Fibroblast of the aortic adventitia (primary cell): ENCODE measurements at regions not wholly inside any gene's neighbourhood (a gene's known extent, or its start where the extent isn't known, plus 50 kb on each side); places are given as distances from the start of the nearest gene placed in this dataset.

ENCODE experiments used
- DNase-seq: peaks from one replicate; pipeline ENCODE4 v3.0.0-alpha.2; 2010; ENCODE audit warnings: low read depth
- H3K4me3 ChIP-seq: 2 replicates; pipeline ENCODE4 v1.5.1; 2011; ENCODE audit warnings: low read depth, mild to moderate bottlenecking, control low read depth, low read length, moderate library complexity
- CTCF ChIP-seq: IDR thresholded peaks from 2 replicates; pipeline ENCODE4 v1.5.1; 2011; ENCODE audit warnings: mild to moderate bottlenecking, low read length, control low read depth, inconsistent platforms; ENCODE audit not compliant: insufficient read depth

- no peak for DNase-seq
Measured at GRCh38 chr1:42057800-42058199, 95.4 kb upstream of the GUCA2B start.

GRCh38 chr1:42056460-42056859, 96.8 kb upstream of the GUCA2B start:
- TF ChIP-seq CTCF, result no peak
- no peak overlapping the region for H3K4me3 ChIP-seq
- no peak for DNase-seq

More at GRCh38 chr1:42057800-42058199, 95.4 kb upstream of the GUCA2B start:
- no peak overlapping the region for H3K4me3 ChIP-seq
- no peak for TF ChIP-seq CTCF

GRCh38 chr1:42055061-42055460, 98.1 kb upstream of the GUCA2B start:
- DNase-seq, result no peak
- no peak overlapping the region for H3K4me3 ChIP-seq
- no peak for TF ChIP-seq CTCF

DNA sequence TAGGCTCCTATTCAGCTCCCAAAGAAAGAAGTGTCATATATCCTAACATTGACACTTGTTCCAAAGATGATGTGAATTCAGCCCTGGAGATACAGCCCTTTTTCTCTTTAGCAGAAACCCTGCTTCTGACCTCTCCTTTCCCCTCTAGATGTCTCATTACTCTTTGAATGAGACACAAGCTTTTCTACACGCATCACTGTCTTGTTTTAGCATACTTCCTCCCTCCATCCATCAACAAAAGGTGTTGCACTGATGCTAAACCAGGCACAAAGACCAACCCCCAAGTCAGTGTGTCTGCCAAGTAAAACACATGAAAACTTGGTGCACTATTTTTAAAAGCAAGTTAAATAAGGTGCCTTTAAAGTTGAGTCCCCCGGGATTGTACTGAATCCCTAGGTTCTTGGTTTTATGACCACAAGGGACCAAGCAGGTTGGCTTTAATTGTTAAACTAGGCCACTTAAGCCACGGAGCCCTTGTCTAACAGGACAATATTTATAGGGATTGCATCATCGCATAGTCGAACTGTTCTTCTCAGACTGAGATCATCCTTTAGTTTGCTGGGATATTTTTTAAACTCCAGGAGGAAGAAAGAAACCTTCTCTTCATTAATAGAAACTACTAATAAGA, 101.0 kb upstream of the GUCA2B start:
- TF ChIP-seq CTCF, result no peak
- no peak overlapping the region for H3K4me3 ChIP-seq
- DNase-seq, result peak; percentile 15

- no peak overlapping the region for H3K4me3 ChIP-seq
- no peak for DNase-seq
Measured at GRCh38 chr1:42047508-42047880, 105.7 kb upstream of the GUCA2B start.

GRCh38 chr1:42046761-42047507, 106.3 kb upstream of the GUCA2B start:
- TF ChIP-seq CTCF, result no peak
- no peak overlapping the region for H3K4me3 ChIP-seq
- peak; percentile 4 for DNase-seq

More at GRCh38 chr1:42047508-42047880, 105.7 kb upstream of the GUCA2B start:
- TF ChIP-seq CTCF, result no peak
